ENCODE measurements at regions not wholly inside any gene's neighbourhood (a gene's known extent, or its start where the extent isn't known, plus 50 kb on each side); places are given as distances from the start of the nearest gene placed in this dataset.

- TF ChIP-seq POLR2AphosphoS5 (IDR thresholded peaks at IDR 0.05): no peak
- TF ChIP-seq, protein P1, sequence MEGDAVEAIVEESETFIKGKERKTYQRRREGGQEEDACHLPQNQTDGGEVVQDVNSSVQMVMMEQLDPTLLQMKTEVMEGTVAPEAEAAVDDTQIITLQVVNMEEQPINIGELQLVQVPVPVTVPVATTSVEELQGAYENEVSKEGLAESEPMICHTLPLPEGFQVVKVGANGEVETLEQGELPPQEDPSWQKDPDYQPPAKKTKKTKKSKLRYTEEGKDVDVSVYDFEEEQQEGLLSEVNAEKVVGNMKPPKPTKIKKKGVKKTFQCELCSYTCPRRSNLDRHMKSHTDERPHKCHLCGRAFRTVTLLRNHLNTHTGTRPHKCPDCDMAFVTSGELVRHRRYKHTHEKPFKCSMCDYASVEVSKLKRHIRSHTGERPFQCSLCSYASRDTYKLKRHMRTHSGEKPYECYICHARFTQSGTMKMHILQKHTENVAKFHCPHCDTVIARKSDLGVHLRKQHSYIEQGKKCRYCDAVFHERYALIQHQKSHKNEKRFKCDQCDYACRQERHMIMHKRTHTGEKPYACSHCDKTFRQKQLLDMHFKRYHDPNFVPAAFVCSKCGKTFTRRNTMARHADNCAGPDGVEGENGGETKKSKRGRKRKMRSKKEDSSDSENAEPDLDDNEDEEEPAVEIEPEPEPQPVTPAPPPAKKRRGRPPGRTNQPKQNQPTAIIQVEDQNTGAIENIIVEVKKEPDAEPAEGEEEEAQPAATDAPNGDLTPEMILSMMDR (IDR thresholded peaks at IDR 0.05): no peak
Observed at GRCh38 chr5:117295941-117296340, 721.3 kb upstream of the SEMA6A start.
